ENCODE measurements at regions not wholly inside any gene's neighbourhood (a gene's known extent, or its start where the extent isn't known, plus 50 kb on each side); places are given as distances from the start of the nearest gene placed in this dataset.

GRCh38 chr4:24727390-24728224 lies 67.8 kb upstream of the SOD3 start:
- no peak overlapping the region for H3K9ac ChIP-seq (ENCODE audit: low read depth, low read length)
- H3K27me3 ChIP-seq (ENCODE audit: insufficient read depth, low read length, poor library complexity): no peaks in the 10 kb centered on the region
- H4K20me1 ChIP-seq (ENCODE audit: insufficient read depth, low read length): no peaks in the 10 kb centered on the region
- H3K9me3 ChIP-seq (ENCODE audit: insufficient read depth, low read length, severe bottlenecking): no peaks in the 10 kb centered on the region
- DNase-seq (no peak), ATAC-seq (ENCODE audit: insufficient read depth, low read depth) (no peak)
- H3K4me3 ChIP-seq (ENCODE audit: low read depth in 1 of 2, low read length in 2 of 2): no peak overlapping the region
- no peak overlapping the region for H2AFZ ChIP-seq (ENCODE audit: low read depth, low read length)
- no peaks in the 10 kb centered on the region for H3K4me1 ChIP-seq (ENCODE audit: insufficient read depth, low read length)
- no peak overlapping the region for H3K4me2 ChIP-seq (ENCODE audit: insufficient read depth, low read length)
- H3K27ac ChIP-seq (ENCODE audit: low read length): no peak overlapping the region
- no peaks in the 10 kb centered on the region for H3K36me3 ChIP-seq (ENCODE audit: insufficient read depth, low read length)
- TF ChIP-seq EZH2 (IDR thresholded peaks at IDR 0.05; ENCODE audit: borderline replicate concordance, low read depth, low read length, severe bottlenecking) (no peak), CTCF (IDR thresholded peaks at IDR 0.05; ENCODE audit: borderline replicate concordance, extremely low read depth, low read length, poor library complexity, severe bottlenecking) (no peak)
- no peaks in the 10 kb centered on the region for H3K79me2 ChIP-seq (ENCODE audit: insufficient read depth, low read length)

- Histone ChIP-seq H2AFZ (ENCODE audit: low read depth, low read length) (no peak overlapping the region), H4K20me1 (ENCODE audit: insufficient read depth, low read length) (no peaks in the 10 kb centered on the region), H3K79me2 (ENCODE audit: insufficient read depth, low read length) (no peaks in the 10 kb centered on the region), H3K9ac (ENCODE audit: low read depth, low read length) (no peak overlapping the region), H3K4me3 (ENCODE audit: low read depth in 1 of 2, low read length in 2 of 2) (no peak overlapping the region), H3K27me3 (ENCODE audit: insufficient read depth, low read length, poor library complexity) (no peaks in the 10 kb centered on the region), H3K4me1 (ENCODE audit: insufficient read depth, low read length) (no peaks in the 10 kb centered on the region), H3K36me3 (ENCODE audit: insufficient read depth, low read length) (no peaks in the 10 kb centered on the region), H3K9me3 (ENCODE audit: insufficient read depth, low read length, severe bottlenecking) (no peaks in the 10 kb centered on the region), H3K27ac (ENCODE audit: low read length) (no peak overlapping the region), H3K4me2 (ENCODE audit: insufficient read depth, low read length) (no peak overlapping the region)
- ATAC-seq (ENCODE audit: insufficient read depth, low read depth) (no peak), DNase-seq (no peak)
- TF ChIP-seq CTCF (IDR thresholded peaks at IDR 0.05; ENCODE audit: borderline replicate concordance, extremely low read depth, low read length, poor library complexity, severe bottlenecking) (no peak), EZH2 (IDR thresholded peaks at IDR 0.05; ENCODE audit: borderline replicate concordance, low read depth, low read length, severe bottlenecking) (no peak)
Measured at GRCh38 chr4:24729119-24729730, 66.1 kb upstream of the SOD3 start.

- no peaks in the 10 kb centered on the region for H4K20me1 ChIP-seq (ENCODE audit: insufficient read depth, low read length)
- no peak overlapping the region for H3K27ac ChIP-seq (ENCODE audit: low read length)
- no peaks in the 10 kb centered on the region for H3K79me2 ChIP-seq (ENCODE audit: insufficient read depth, low read length)
- no peaks in the 10 kb centered on the region for H3K36me3 ChIP-seq (ENCODE audit: insufficient read depth, low read length)
- H2AFZ ChIP-seq (ENCODE audit: low read depth, low read length): no peak overlapping the region
- H3K4me1 ChIP-seq (ENCODE audit: insufficient read depth, low read length): no peaks in the 10 kb centered on the region
- no peak overlapping the region for H3K4me2 ChIP-seq (ENCODE audit: insufficient read depth, low read length)
- TF ChIP-seq CTCF (IDR thresholded peaks at IDR 0.05; ENCODE audit: borderline replicate concordance, extremely low read depth, low read length, poor library complexity, severe bottlenecking) (no peak), EZH2 (IDR thresholded peaks at IDR 0.05; ENCODE audit: borderline replicate concordance, low read depth, low read length, severe bottlenecking) (no peak)
- H3K9me3 ChIP-seq (ENCODE audit: insufficient read depth, low read length, severe bottlenecking): no peaks in the 10 kb centered on the region
- DNase-seq (no peak), ATAC-seq (ENCODE audit: insufficient read depth, low read depth) (no peak)
- H3K9ac ChIP-seq (ENCODE audit: low read depth, low read length): no peak overlapping the region
- no peaks in the 10 kb centered on the region for H3K27me3 ChIP-seq (ENCODE audit: insufficient read depth, low read length, poor library complexity)
- H3K4me3 ChIP-seq (ENCODE audit: low read depth in 1 of 2, low read length in 2 of 2): no peak overlapping the region
Measured at GRCh38 chr4:24730256-24731001, 64.9 kb upstream of the SOD3 start.
